Caco-2 (cell line): ENCODE measurements at regions not wholly inside any gene's neighbourhood (a gene's known extent, or its start where the extent isn't known, plus 50 kb on each side); places are given as distances from the start of the nearest gene placed in this dataset.
"Not testable (repeated sequence)": the region's sequence is repeated elsewhere in the genome, so short reads cannot be mapped to it uniquely, and the experiment has no call there.

Experiments
- BruUV-seq: library from RNA; stranded (reverse); fragments of 400-500 nt; replicated peaks from 2 replicates; lab custom pipeline; 2021; lab: Mats Ljungman, UMichigan
- CTCF ChIA-PET: fragments of 300-600 bp; sonication (Branson Sonifier 250); formaldehyde crosslinking; loops from one replicate; lab custom pipeline; 2022; ENCODE audit warnings: antibody characterized with exemption; lab: Charles Lee
- POLR2A ChIA-PET: fragments of 300-600 bp; sonication (Branson Sonifier 250); formaldehyde crosslinking; loops from one replicate; lab custom pipeline; 2022; ENCODE audit warnings: antibody characterized with exemption; lab: Charles Lee
- DNase-seq, 2 experiments: peaks; one replicate each; pipeline versions ENCODE4 v3.0.0 to v3.0.0-alpha.2; 2020 to 2022
- H3K27me3 ChIP-seq: replicated peaks from 2 replicates; pipeline ENCODE4 v1.6.0; 2011; ENCODE audit warnings: low read length; ENCODE audit not compliant: control insufficient read depth, insufficient read depth
- H3K36me3 ChIP-seq: 2 replicates; pipeline ENCODE4 v1.5.1; 2011; ENCODE audit warnings: low read length; ENCODE audit not compliant: control insufficient read depth, insufficient read depth
- H3K4me1 ChIP-seq: fragments of 250-450 bp; sonication (Bioruptor Pico); 2 replicates; pipeline ENCODE4 v1.5.1; 2020; ENCODE audit warnings: mild to moderate bottlenecking
- H3K4me3 ChIP-seq: 2 replicates; pipeline ENCODE4 v1.5.1; 2011; ENCODE audit warnings: low read depth, mild to moderate bottlenecking, control low read depth, low read length
- H3K9me3 ChIP-seq: fragments of 250-450 bp; sonication (Bioruptor Pico); 2 replicates; pipeline ENCODE4 v1.5.1; 2020; ENCODE audit warnings: mild to moderate bottlenecking, moderate library complexity
- H3K27ac Mint-ChIP-seq: one replicate; pipeline ENCODE4 v1.8.0; 2022; ENCODE audit warnings: mixed read lengths; ENCODE audit not compliant: unreplicated experiment
- H3K27me3 Mint-ChIP-seq: one replicate; pipeline ENCODE4 v1.8.0; 2022; ENCODE audit warnings: mixed read lengths; ENCODE audit not compliant: insufficient read depth, unreplicated experiment
- H3K36me3 Mint-ChIP-seq: one replicate; pipeline ENCODE4 v1.8.0; 2022; ENCODE audit warnings: mild to moderate bottlenecking, mixed read lengths; ENCODE audit not compliant: insufficient read depth, unreplicated experiment
- H3K4me1 Mint-ChIP-seq: one replicate; pipeline ENCODE4 v1.8.0; 2022; ENCODE audit warnings: low read depth, mixed read lengths; ENCODE audit not compliant: unreplicated experiment
- H3K4me3 Mint-ChIP-seq: one replicate; pipeline ENCODE4 v1.8.0; 2022; ENCODE audit warnings: mild to moderate bottlenecking, moderate library complexity, mixed read lengths; ENCODE audit not compliant: unreplicated experiment
- H3K9me3 Mint-ChIP-seq: one replicate; pipeline ENCODE4 v1.8.0; 2022; ENCODE audit warnings: mixed read lengths; ENCODE audit not compliant: unreplicated experiment
- CTCF ChIP-seq, 2 experiments: fragments of 200-600 bp in 1 of 2; IDR thresholded peaks; 1 replicate in 1 of 2; 2 replicates in 1 of 2; pipeline versions ENCODE4 v1.5.1 to v1.8.0; 2011 to 2022; ENCODE audit warnings: antibody characterized with exemption in 1 of 2, control low read depth in 1 of 2, inconsistent platforms in 1 of 2, low read depth in 1 of 2, low read length in 1 of 2, mild to moderate bottlenecking in 1 of 2, moderate library complexity in 1 of 2; ENCODE audit not compliant: insufficient read depth in 1 of 2, severe bottlenecking in 1 of 2, unreplicated experiment in 1 of 2
- intact Hi-C: fragments of 100-400 bp; cut with micrococcal nuclease; formaldehyde crosslinking; loops from one replicate; pipeline ENCODE4 v1.10.0; 2022; ENCODE audit not compliant: unreplicated experiment

- Mint-ChIP-seq H3K4me1 (no peaks in the 10 kb centered on the region), H3K27me3 (peaks cover 16% of the 10 kb centered on the region)
- POLR2A ChIA-PET: no interaction called here
Measured at GRCh38 chr10:128579280-128579865, 453.1 kb upstream of the MKI67 start.

GRCh38 chr10:128579901-128580300, 453.7 kb upstream of the MKI67 start:
- ChIA-PET POLR2A (no interaction called here), CTCF (no interaction called here)
- no peak for TF ChIP-seq CTCF (IDR thresholded peaks at IDR 0.05; ENCODE audit: insufficient read depth in 1 of 2, low read depth in 1 of 2, low read length in 1 of 2, severe bottlenecking in 1 of 2, unreplicated experiment in 1 of 2)
- H3K4me1 ChIP-seq: no peaks in the 10 kb centered on the region
- no peak for DNase-seq
- no peaks in the 10 kb centered on the region for H3K4me1 Mint-ChIP-seq
- no peaks in the 10 kb centered on the region for H3K36me3 ChIP-seq
- no peaks in the 10 kb centered on the region for H3K27me3 ChIP-seq
- H3K27me3 Mint-ChIP-seq: peaks cover 16% of the 10 kb centered on the region
- no peak overlapping the region for H3K27ac Mint-ChIP-seq
- H3K36me3 Mint-ChIP-seq: no peaks in the 10 kb centered on the region
- H3K9me3 Mint-ChIP-seq: peaks cover 14% of the 10 kb centered on the region
- no peak overlapping the region for H3K4me3 ChIP-seq
- intact Hi-C loops: no loop called here
- no peak overlapping the region for H3K4me3 Mint-ChIP-seq
- no TSS peak for BruUV-seq
- no peaks in the 10 kb centered on the region; the same call in 1 of the 2 replicates for H3K9me3 ChIP-seq

More at GRCh38 chr10:128579280-128579865, 453.1 kb upstream of the MKI67 start:
- Mint-ChIP-seq H3K36me3 (no peaks in the 10 kb centered on the region), H3K4me3 (no peak overlapping the region), H3K9me3 (peaks cover 14% of the 10 kb centered on the region), H3K27ac (no peak overlapping the region)
- BruUV-seq: no TSS peak
- no peaks in the 10 kb centered on the region for H3K36me3 ChIP-seq
- TF ChIP-seq CTCF (IDR thresholded peaks at IDR 0.05; ENCODE audit: insufficient read depth in 1 of 2, low read depth in 1 of 2, low read length in 1 of 2, severe bottlenecking in 1 of 2, unreplicated experiment in 1 of 2): no peak
- intact Hi-C loops: no loop called here
- no peak for DNase-seq
- no peaks in the 10 kb centered on the region for H3K9me3 ChIP-seq
- no peaks in the 10 kb centered on the region for H3K4me1 ChIP-seq
- no peak overlapping the region for H3K4me3 ChIP-seq
- CTCF ChIA-PET: no interaction called here
- no peaks in the 10 kb centered on the region for H3K27me3 ChIP-seq

- H3K36me3 ChIP-seq, H3K4me3 Mint-ChIP-seq, intact Hi-C loops, POLR2A ChIA-PET, H3K9me3 ChIP-seq, H3K4me1 ChIP-seq, H3K4me3 ChIP-seq, H3K27me3 Mint-ChIP-seq, BruUV-seq, H3K27me3 ChIP-seq, H3K4me1 Mint-ChIP-seq, H3K36me3 Mint-ChIP-seq, CTCF ChIA-PET, DNase-seq, H3K27ac Mint-ChIP-seq: not testable (repeated sequence)
- H3K9me3 Mint-ChIP-seq: peaks cover 14% of the 10 kb centered on the region
Measured at GRCh38 chr10:128583125-128583524, 456.9 kb upstream of the MKI67 start.

GRCh38 chr10:128586599-128586998, 460.4 kb upstream of the MKI67 start:
- BruUV-seq, intact Hi-C loops, H3K36me3 ChIP-seq, H3K4me3 Mint-ChIP-seq, H3K4me1 ChIP-seq, H3K27ac Mint-ChIP-seq, POLR2A ChIA-PET, H3K4me1 Mint-ChIP-seq, CTCF ChIA-PET, DNase-seq, H3K4me3 ChIP-seq, H3K27me3 ChIP-seq, H3K27me3 Mint-ChIP-seq, H3K9me3 ChIP-seq, H3K36me3 Mint-ChIP-seq: not testable (repeated sequence)
- peaks cover 14% of the 10 kb centered on the region for H3K9me3 Mint-ChIP-seq
